HEK293 (cell line): ENCODE measurements at regions not wholly inside any gene's neighbourhood (a gene's known extent, or its start where the extent isn't known, plus 50 kb on each side); places are given as distances from the start of the nearest gene placed in this dataset.

Experiments used
- CTCF ChIA-PET: fragments of 350-600 bp; formaldehyde crosslinking; extraction: SDS; loops from one replicate; lab custom pipeline; 2021; ENCODE audit warnings: antibody characterized with exemption; lab: Yijun Ruan, JAX
- POLR2A ChIA-PET: fragments of 300-600 bp; formaldehyde crosslinking; extraction: SDS; loops from one replicate; lab custom pipeline; 2020; ENCODE audit warnings: antibody characterized with exemption, inconsistent platforms; lab: Yijun Ruan, JAX
- H3K27ac ChIP-seq: fragments of 200-500 bp; sonication (Bioruptor generic); 2 replicates; pipeline ENCODE4 v1.5.1; 2014; ENCODE audit warnings: low read depth, low read length, control low read depth, inconsistent platforms; ENCODE audit errors: extremely low read depth
- H3K36me3 ChIP-seq, 2 experiments: fragments of 200-500 bp in 1 of 2; sonication (Bioruptor generic) in 1 of 2; 1 replicate in 1 of 2; 2 replicates in 1 of 2; pipeline ENCODE4 v1.5.1; 2014 to 2017; ENCODE audit warnings: inconsistent platforms in 2 of 2, low read length in 2 of 2; ENCODE audit not compliant: control insufficient read depth in 2 of 2, insufficient read depth in 1 of 2
- H3K4me1 ChIP-seq: fragments of 200-500 bp; sonication (Bioruptor generic); 2 replicates; pipeline ENCODE4 v1.5.1; 2014; ENCODE audit warnings: mild to moderate bottlenecking, low read length, inconsistent platforms; ENCODE audit not compliant: control insufficient read depth, insufficient read depth
- H3K4me3 ChIP-seq: 2 replicates; pipeline ENCODE4 v1.5.1; 2011; ENCODE audit warnings: low read depth, mild to moderate bottlenecking, control low read depth, low read length, moderate library complexity
- H3K9me3 ChIP-seq: fragments of 200-500 bp; sonication (Bioruptor generic); 2 replicates; pipeline ENCODE4 v1.5.1; 2014; ENCODE audit warnings: low read depth, low read length, inconsistent platforms; ENCODE audit not compliant: control insufficient read depth, insufficient read depth
- HOXD13 ChIP-seq: sonication (generic); formaldehyde crosslinking; IDR thresholded peaks from 2 replicates; pipeline ENCODE4 v1.8.0; 2022; ENCODE audit warnings: missing genetic modification reagents, borderline replicate concordance
- KLF9 ChIP-seq: fragments of 450-650 bp; formaldehyde crosslinking; IDR thresholded peaks from 2 replicates; pipeline ENCODE4 v1.5.1; 2016; ENCODE audit warnings: missing biosample characterization, missing genetic modification characterization, low read depth
- MZF1 ChIP-seq: fragments of 450-650 bp; formaldehyde crosslinking; IDR thresholded peaks from 2 replicates; pipeline ENCODE4 v1.5.1; 2017; ENCODE audit warnings: missing biosample characterization, missing genetic modification characterization, borderline replicate concordance
- SCRT2 ChIP-seq: fragments of 450-650 bp; formaldehyde crosslinking; IDR thresholded peaks from 2 replicates; pipeline ENCODE4 v1.5.1; 2016; ENCODE audit warnings: missing biosample characterization, missing genetic modification characterization
- SETDB1 ChIP-seq: IDR thresholded peaks from one replicate; pipeline ENCODE4 v1.6.1; 2017; ENCODE audit warnings: mild to moderate bottlenecking, low read length, moderate library complexity, mixed read lengths; ENCODE audit not compliant: insufficient read length
- ZBTB20 ChIP-seq: fragments of 450-650 bp; formaldehyde crosslinking; IDR thresholded peaks from 2 replicates; pipeline ENCODE4 v1.5.1; 2016; ENCODE audit warnings: missing biosample characterization, missing genetic modification characterization
- ZNF184 ChIP-seq: fragments of 450-650 bp; IDR thresholded peaks from 2 replicates; pipeline ENCODE4 v1.5.1; 2018; ENCODE audit warnings: missing biosample characterization, mild to moderate bottlenecking, missing genetic modification characterization
- ZNF221 ChIP-seq: fragments of 450-650 bp; formaldehyde crosslinking; IDR thresholded peaks from 2 replicates; pipeline ENCODE4 v1.5.1; 2017; ENCODE audit warnings: missing biosample characterization, missing genetic modification characterization, borderline replicate concordance
- ZNF391 ChIP-seq: fragments of 450-650 bp; formaldehyde crosslinking; IDR thresholded peaks from 2 replicates; pipeline ENCODE4 v1.5.1; 2016; ENCODE audit warnings: low read depth, missing biosample characterization, missing genetic modification characterization, borderline replicate concordance
- ZNF394 ChIP-seq: fragments of 450-650 bp; formaldehyde crosslinking; IDR thresholded peaks from 2 replicates; pipeline ENCODE4 v1.5.1; 2016; ENCODE audit warnings: missing biosample characterization, missing genetic modification characterization, mild to moderate bottlenecking, moderate library complexity, borderline replicate concordance
- ZNF433 ChIP-seq: fragments of 450-650 bp; formaldehyde crosslinking; IDR thresholded peaks from 2 replicates; pipeline ENCODE4 v1.5.1; 2016; ENCODE audit warnings: missing biosample characterization, missing genetic modification characterization, low read depth
- ZNF621 ChIP-seq: fragments of 450-650 bp; formaldehyde crosslinking; IDR thresholded peaks from 2 replicates; pipeline ENCODE4 v1.5.1; 2017; ENCODE audit warnings: missing biosample characterization, missing genetic modification characterization
- ZNF658 ChIP-seq: fragments of 450-650 bp; formaldehyde crosslinking; IDR thresholded peaks from 2 replicates; pipeline ENCODE4; 2016; ENCODE audit warnings: missing biosample characterization, missing genetic modification characterization
- ZNF664 ChIP-seq: fragments of 450-650 bp; formaldehyde crosslinking; IDR thresholded peaks from 2 replicates; pipeline ENCODE4 v1.5.1; 2016; ENCODE audit warnings: missing biosample characterization, missing genetic modification characterization
- ZNF785 ChIP-seq: fragments of 450-650 bp; formaldehyde crosslinking; IDR thresholded peaks from 2 replicates; pipeline ENCODE4 v1.5.1; 2016; ENCODE audit warnings: missing biosample characterization, missing genetic modification characterization
- ZNF791 ChIP-seq: fragments of 450-650 bp; formaldehyde crosslinking; IDR thresholded peaks from 2 replicates; pipeline ENCODE4 v1.5.1; 2016; ENCODE audit warnings: missing biosample characterization, missing genetic modification characterization
- TF ChIP-seq, protein P1 (sequence below): fragments of 450-650 bp; formaldehyde crosslinking; IDR thresholded peaks from 2 replicates; pipeline ENCODE4 v1.5.1; 2016; ENCODE audit warnings: missing biosample characterization, missing genetic modification characterization
- TF ChIP-seq, protein P2 (sequence below): fragments of 450-650 bp; formaldehyde crosslinking; IDR thresholded peaks from 2 replicates; pipeline ENCODE4 v1.5.1; 2016; ENCODE audit warnings: missing biosample characterization, missing genetic modification characterization
- TF ChIP-seq, protein P3 (sequence below): fragments of 450-650 bp; formaldehyde crosslinking; IDR thresholded peaks from 2 replicates; pipeline ENCODE4 v1.5.1; 2016; ENCODE audit warnings: missing biosample characterization, missing genetic modification characterization

DNA sequence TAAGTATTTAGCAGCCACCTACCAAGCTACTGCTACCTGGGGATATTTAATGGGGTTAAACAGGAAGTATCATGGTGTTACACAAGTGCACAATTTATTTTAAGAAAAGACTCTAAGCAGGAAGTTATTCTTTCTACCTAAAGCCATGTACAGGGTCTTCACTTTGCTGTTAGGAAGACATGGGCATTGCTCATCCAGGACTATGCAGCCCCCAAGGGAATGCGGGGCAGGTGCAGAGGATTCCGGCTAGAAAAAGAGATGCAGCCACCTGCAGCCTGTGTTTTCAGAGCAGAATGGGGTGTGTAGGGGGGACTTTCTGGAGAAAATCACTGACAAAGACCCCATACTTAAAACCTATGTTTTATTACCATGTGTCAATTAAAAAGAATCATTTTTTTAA lies 399.1 kb upstream of the NOX3 start:
- H3K9me3 ChIP-seq: no peaks in the 10 kb centered on the region
- no peak for TF ChIP-seq ZNF621 (tag by site-specific recombination)
- no peak for TF ChIP-seq HOXD13 (CRISPR knock-in tag)
- no peak for TF ChIP-seq ZNF658 (tag by site-specific recombination)
- TF ChIP-seq ZNF221 (tag by site-specific recombination): no peak
- TF ChIP-seq, protein P1, sequence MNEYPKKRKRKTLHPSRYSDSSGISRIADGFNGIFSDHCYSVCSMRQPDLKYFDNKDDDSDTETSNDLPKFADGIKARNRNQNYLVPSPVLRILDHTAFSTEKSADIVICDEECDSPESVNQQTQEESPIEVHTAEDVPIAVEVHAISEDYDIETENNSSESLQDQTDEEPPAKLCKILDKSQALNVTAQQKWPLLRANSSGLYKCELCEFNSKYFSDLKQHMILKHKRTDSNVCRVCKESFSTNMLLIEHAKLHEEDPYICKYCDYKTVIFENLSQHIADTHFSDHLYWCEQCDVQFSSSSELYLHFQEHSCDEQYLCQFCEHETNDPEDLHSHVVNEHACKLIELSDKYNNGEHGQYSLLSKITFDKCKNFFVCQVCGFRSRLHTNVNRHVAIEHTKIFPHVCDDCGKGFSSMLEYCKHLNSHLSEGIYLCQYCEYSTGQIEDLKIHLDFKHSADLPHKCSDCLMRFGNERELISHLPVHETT (tag by site-specific recombination): no peak
- TF ChIP-seq, all 188 proteins: peak for 0
- H3K27ac ChIP-seq: no peak overlapping the region
- H3K4me3 ChIP-seq: no peak overlapping the region
- CTCF ChIA-PET: interaction anchor here (0.5 kb wide), 1 partner anchor 521 kb away, joined by 4 read pairs; no protein-coding TSS in a partner anchor
- H3K36me3 ChIP-seq: no peaks in the 10 kb centered on the region
- POLR2A ChIA-PET: no interaction called here
- H3K4me1 ChIP-seq: no peaks in the 10 kb centered on the region

DNA sequence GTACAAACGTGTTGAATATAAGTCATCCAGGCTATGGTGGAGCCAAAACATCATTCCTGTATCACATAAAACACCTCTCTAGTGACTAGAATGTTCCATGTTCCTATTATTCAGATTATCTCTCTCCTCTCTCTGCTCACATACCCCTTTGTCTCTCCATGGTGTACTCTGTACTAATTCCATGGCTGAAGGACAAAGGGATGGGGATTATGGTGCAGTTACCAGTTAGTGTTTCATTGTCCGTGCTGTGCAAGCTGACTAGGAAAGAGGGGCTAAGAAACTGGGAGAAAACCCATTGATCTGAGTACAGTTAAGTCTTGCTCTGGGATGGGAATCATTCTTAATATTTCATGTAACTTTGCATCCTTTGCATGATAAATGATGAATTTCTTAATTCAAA lies 397.4 kb upstream of the NOX3 start:
- POLR2A ChIA-PET: no interaction called here
- Histone ChIP-seq H3K4me1 (no peaks in the 10 kb centered on the region), H3K36me3 (no peaks in the 10 kb centered on the region), H3K27ac (no peak overlapping the region), H3K4me3 (no peak overlapping the region), H3K9me3 (no peaks in the 10 kb centered on the region)
- CTCF ChIA-PET: no interaction called here
- TF ChIP-seq ZNF791 (tag by site-specific recombination) (no peak), ZBTB20 (no peak), MZF1 (no peak), ZNF664 (tag by site-specific recombination) (no peak), ZNF785 (tag by site-specific recombination) (no peak)
- TF ChIP-seq, protein P2, sequence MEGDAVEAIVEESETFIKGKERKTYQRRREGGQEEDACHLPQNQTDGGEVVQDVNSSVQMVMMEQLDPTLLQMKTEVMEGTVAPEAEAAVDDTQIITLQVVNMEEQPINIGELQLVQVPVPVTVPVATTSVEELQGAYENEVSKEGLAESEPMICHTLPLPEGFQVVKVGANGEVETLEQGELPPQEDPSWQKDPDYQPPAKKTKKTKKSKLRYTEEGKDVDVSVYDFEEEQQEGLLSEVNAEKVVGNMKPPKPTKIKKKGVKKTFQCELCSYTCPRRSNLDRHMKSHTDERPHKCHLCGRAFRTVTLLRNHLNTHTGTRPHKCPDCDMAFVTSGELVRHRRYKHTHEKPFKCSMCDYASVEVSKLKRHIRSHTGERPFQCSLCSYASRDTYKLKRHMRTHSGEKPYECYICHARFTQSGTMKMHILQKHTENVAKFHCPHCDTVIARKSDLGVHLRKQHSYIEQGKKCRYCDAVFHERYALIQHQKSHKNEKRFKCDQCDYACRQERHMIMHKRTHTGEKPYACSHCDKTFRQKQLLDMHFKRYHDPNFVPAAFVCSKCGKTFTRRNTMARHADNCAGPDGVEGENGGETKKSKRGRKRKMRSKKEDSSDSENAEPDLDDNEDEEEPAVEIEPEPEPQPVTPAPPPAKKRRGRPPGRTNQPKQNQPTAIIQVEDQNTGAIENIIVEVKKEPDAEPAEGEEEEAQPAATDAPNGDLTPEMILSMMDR (tag by site-specific recombination): no peak
- TF ChIP-seq, protein P3, sequence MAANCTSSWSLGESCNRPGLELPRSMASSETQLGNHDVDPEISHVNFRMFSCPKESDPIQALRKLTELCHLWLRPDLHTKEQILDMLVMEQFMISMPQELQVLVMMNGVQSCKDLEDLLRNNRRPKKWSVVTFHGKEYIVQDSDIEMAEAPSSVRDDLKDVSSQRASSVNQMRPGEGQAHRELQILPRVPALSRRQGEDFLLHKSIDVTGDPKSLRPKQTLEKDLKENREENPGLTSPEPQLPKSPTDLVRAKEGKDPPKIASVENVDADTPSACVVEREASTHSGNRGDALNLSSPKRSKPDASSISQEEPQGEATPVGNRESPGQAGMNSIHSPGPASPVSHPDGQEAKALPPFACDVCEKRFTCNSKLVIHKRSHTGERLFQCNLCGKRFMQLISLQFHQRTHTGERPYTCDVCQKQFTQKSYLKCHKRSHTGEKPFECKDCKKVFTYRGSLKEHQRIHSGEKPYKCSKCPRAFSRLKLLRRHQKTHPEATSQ: no peak

DNA sequence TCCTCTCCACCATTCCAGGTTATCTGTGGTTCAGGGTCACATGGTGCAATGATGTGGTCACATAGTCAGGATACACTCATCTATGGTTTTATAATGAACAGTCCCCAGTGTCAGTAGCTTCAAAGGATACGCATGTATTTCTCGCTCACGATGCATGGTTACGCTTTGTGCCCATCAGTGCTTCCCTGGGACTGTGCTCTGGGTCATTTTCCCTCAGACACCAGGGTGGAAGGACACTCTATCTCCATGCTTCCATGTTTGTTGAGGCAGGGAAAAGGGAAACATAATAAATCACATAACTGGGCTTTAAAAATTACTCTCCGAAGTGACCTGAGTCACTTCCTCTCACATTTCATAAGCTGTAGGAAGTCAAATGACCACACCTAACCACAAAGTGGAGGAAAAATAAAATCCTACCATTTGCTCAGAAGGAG lies 394.8 kb upstream of the NOX3 start:
- TF ChIP-seq KLF9 (tag by site-specific recombination) (no peak), ZNF391 (tag by site-specific recombination) (no peak), ZNF394 (tag by site-specific recombination) (no peak), SCRT2 (tag by site-specific recombination) (no peak), ZNF184 (no peak), ZNF433 (tag by site-specific recombination) (no peak), SETDB1 (peak; percentile 48)
- H3K27ac ChIP-seq: no peak overlapping the region
- H3K36me3 ChIP-seq: no peaks in the 10 kb centered on the region
- ChIA-PET CTCF (no interaction called here), POLR2A (interaction anchor here (0.6 kb wide), 1 partner anchor 1694 kb away, joined by 4 read pairs; no protein-coding TSS in a partner anchor)
- H3K4me1 ChIP-seq: no peaks in the 10 kb centered on the region
- H3K9me3 ChIP-seq: no peaks in the 10 kb centered on the region
- H3K4me3 ChIP-seq: no peak overlapping the region
